Smooth muscle cell (in vitro differentiated cells): ENCODE measurements at regions not wholly inside any gene's neighbourhood (a gene's known extent, or its start where the extent isn't known, plus 50 kb on each side); places are given as distances from the start of the nearest gene placed in this dataset.

Experiments
- DNase-seq: peaks from one replicate; lab custom pipeline; 2025; ENCODE audit not compliant: unreplicated experiment; lab: John Stamatoyannopoulos, UW
- H2AFZ ChIP-seq: fragments of 200-600 bp; sonication (generic); 2 replicates; pipeline ENCODE4 v1.6.0; 2016; ENCODE audit warnings: antibody characterized with exemption, low read depth, mild to moderate bottlenecking
- H3F3A ChIP-seq: fragments of 200-600 bp; sonication (generic); 2 replicates; pipeline ENCODE4 v1.6.0; 2017; ENCODE audit warnings: antibody characterized with exemption, low read depth
- H3K27ac ChIP-seq: fragments of 200-600 bp; sonication (generic); 2 replicates; pipeline ENCODE4 v1.5.1; 2016; ENCODE audit warnings: low read depth, mild to moderate bottlenecking
- H3K27me3 ChIP-seq: fragments of 200-600 bp; sonication (generic); 2 replicates; pipeline ENCODE4 v1.6.1; 2016; ENCODE audit warnings: low read depth, mild to moderate bottlenecking
- H3K36me3 ChIP-seq: fragments of 200-600 bp; sonication (generic); 2 replicates; pipeline ENCODE4 v1.5.1; 2016; ENCODE audit warnings: low read depth
- H3K4me1 ChIP-seq: fragments of 200-600 bp; sonication (generic); 2 replicates; pipeline ENCODE4 v1.5.1; 2016; ENCODE audit warnings: low read depth
- H3K4me2 ChIP-seq: fragments of 200-600 bp; sonication (generic); 2 replicates; pipeline ENCODE4 v1.6.0; 2016; ENCODE audit warnings: mild to moderate bottlenecking
- H3K4me3 ChIP-seq: fragments of 200-600 bp; sonication (generic); 2 replicates; pipeline ENCODE4 v1.5.1; 2016; ENCODE audit warnings: mild to moderate bottlenecking
- H3K79me2 ChIP-seq: fragments of 200-600 bp; sonication (generic); 2 replicates; pipeline ENCODE4 v1.6.0; 2016; ENCODE audit warnings: low read depth, mild to moderate bottlenecking
- H3K9ac ChIP-seq: fragments of 200-600 bp; sonication (generic); 2 replicates; pipeline ENCODE4 v1.6.0; 2016; ENCODE audit warnings: low read depth
- H3K9me3 ChIP-seq: fragments of 200-600 bp; sonication (generic); replicated peaks from 2 replicates; pipeline ENCODE4 v1.5.1; 2016; ENCODE audit warnings: low read depth
- H4K20me1 ChIP-seq: fragments of 200-600 bp; sonication (generic); 2 replicates; pipeline ENCODE4 v1.6.0; 2016; ENCODE audit warnings: low read depth
- CTCF ChIP-seq: fragments of 200-600 bp; sonication (generic); IDR thresholded peaks from 2 replicates; pipeline ENCODE4 v1.5.1; 2017; ENCODE audit warnings: borderline replicate concordance, mild to moderate bottlenecking, antibody characterized with exemption; ENCODE audit not compliant: insufficient read depth, poor library complexity, severe bottlenecking
- WGBS: methylation state at CpG from one replicate; pipeline ENCODE4 v1.1.7; 2016; ENCODE audit warnings: low lambda C conversion rate; 5-methylcytosine and 5-hydroxymethylcytosine counted together

DNA sequence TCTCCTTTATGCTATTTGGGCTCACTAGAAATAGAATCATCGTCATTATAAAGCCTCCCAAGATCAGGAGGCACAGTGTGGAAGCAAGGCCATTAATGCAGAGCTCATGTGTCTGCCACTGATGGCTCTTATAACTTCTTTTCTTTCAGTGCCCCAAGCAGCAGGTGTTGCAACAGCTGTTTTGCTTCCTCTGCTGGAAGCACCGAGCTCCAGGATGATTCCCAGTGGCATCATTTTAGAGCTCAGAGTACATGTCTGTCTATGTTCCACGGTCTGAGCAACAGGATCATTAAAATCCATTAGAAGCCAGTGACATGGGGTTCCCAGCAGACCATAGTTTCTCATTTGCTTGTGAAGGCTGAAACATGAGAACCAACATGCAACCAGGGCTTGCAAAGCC lies 803.0 kb upstream of the FAT3 start:
- Histone ChIP-seq H3F3A (no peaks in the 10 kb centered on the region), H3K4me1 (no peaks in the 10 kb centered on the region), H4K20me1 (no peaks in the 10 kb centered on the region), H3K27me3 (no peaks in the 10 kb centered on the region), H3K27ac (no peak overlapping the region), H3K79me2 (no peaks in the 10 kb centered on the region), H3K4me3 (no peak overlapping the region), H2AFZ (no peak overlapping the region), H3K36me3 (no peaks in the 10 kb centered on the region), H3K9me3 (no peaks in the 10 kb centered on the region), H3K9ac (no peak overlapping the region), H3K4me2 (no peak overlapping the region)
- 94% methylated on average over 3 of the region's 3 CpGs for WGBS
- no peak for TF ChIP-seq CTCF
- no peak for DNase-seq

- Histone ChIP-seq H3K4me3 (no peak overlapping the region), H4K20me1 (no peaks in the 10 kb centered on the region), H3K4me1 (no peaks in the 10 kb centered on the region), H3K79me2 (no peaks in the 10 kb centered on the region), H3K27me3 (no peaks in the 10 kb centered on the region), H2AFZ (no peak overlapping the region), H3K36me3 (no peaks in the 10 kb centered on the region), H3K9me3 (no peaks in the 10 kb centered on the region), H3K27ac (no peak overlapping the region), H3K4me2 (no peak overlapping the region), H3K9ac (no peak overlapping the region), H3F3A (no peaks in the 10 kb centered on the region)
- no peak for TF ChIP-seq CTCF
- no peak for DNase-seq
Observed at GRCh38 chr11:91407842-91408241, 816.8 kb upstream of the FAT3 start.

GRCh38 chr11:91406009-91406408 lies 818.6 kb upstream of the FAT3 start:
- 94% methylated on average over 2 of the region's 2 CpGs for WGBS
- no peak for DNase-seq

More at GRCh38 chr11:91406009-91406408, 818.6 kb upstream of the FAT3 start:
- no peaks in the 10 kb centered on the region for H3K27me3 ChIP-seq
- no peaks in the 10 kb centered on the region for H3F3A ChIP-seq
- no peak overlapping the region for H2AFZ ChIP-seq
- H3K27ac ChIP-seq, result no peak overlapping the region
- H4K20me1 ChIP-seq, result no peaks in the 10 kb centered on the region
- no peak for TF ChIP-seq CTCF
- H3K4me2 ChIP-seq, result no peak overlapping the region
- H3K9ac ChIP-seq, result no peak overlapping the region
- H3K4me3 ChIP-seq, result no peak overlapping the region
- H3K9me3 ChIP-seq, result no peaks in the 10 kb centered on the region
- H3K36me3 ChIP-seq, result no peaks in the 10 kb centered on the region
- H3K4me1 ChIP-seq, result no peaks in the 10 kb centered on the region
- no peaks in the 10 kb centered on the region for H3K79me2 ChIP-seq
